Vagina (tissue), 2 donors: ENCODE measurements at regions not wholly inside any gene's neighbourhood (a gene's known extent, or its start where the extent isn't known, plus 50 kb on each side); places are given as distances from the start of the nearest gene placed in this dataset.

Experiments used
- DNase-seq, 2 donors: peaks; one replicate each; pipeline ENCODE4 v3.0.0-alpha.2; 2017; ENCODE audit errors: extremely low spot score in 2 of 2
- H3K27ac ChIP-seq: fragments of 200-600 bp; sonication (generic); one replicate; pipeline ENCODE4 v1.5.1; 2019
- H3K27me3 ChIP-seq: fragments of 200-600 bp; sonication (generic); one replicate; pipeline ENCODE4 v1.5.1; 2019
- H3K36me3 ChIP-seq, 2 donors: fragments of 200-600 bp; sonication (generic); one replicate each; pipeline ENCODE4 v1.5.1; 2017 to 2019
- H3K4me1 ChIP-seq: fragments of 200-600 bp; sonication (generic); one replicate; pipeline ENCODE4 v1.5.1; 2019
- H3K4me3 ChIP-seq, 2 donors: fragments of 200-600 bp; sonication (generic); 1 replicate in 1 of 2; 2 replicates in 1 of 2; pipeline ENCODE4 v1.5.1; 2016 to 2019
- H3K9me3 ChIP-seq: fragments of 200-600 bp; sonication (generic); one replicate; pipeline ENCODE4 v1.5.1; 2019
- CTCF ChIP-seq, 3 experiments: fragments of 450-650 bp in 2 of 3; fragments of 200-600 bp in 1 of 3; sonication (generic) in 1 of 3; IDR thresholded peaks; one replicate each; pipeline ENCODE4 v1.5.1; 2017 to 2019; ENCODE audit warnings: antibody characterized with exemption in 3 of 3, mild to moderate bottlenecking in 2 of 3, moderate library complexity in 2 of 3
- POLR2A ChIP-seq, 2 donors: fragments of 450-650 bp; IDR thresholded peaks; one replicate each; pipeline ENCODE4 v1.6.1; 2017; ENCODE audit warnings: antibody characterized with exemption in 2 of 2, mild to moderate bottlenecking in 2 of 2, moderate library complexity in 2 of 2
- POLR2AphosphoS5 ChIP-seq, 2 donors: sonication (generic); formaldehyde crosslinking; IDR thresholded peaks; one replicate each; pipeline ENCODE4 v1.9.0; 2017; ENCODE audit warnings: antibody characterized with exemption in 2 of 2, mild to moderate bottlenecking in 2 of 2, low read depth in 1 of 2; ENCODE audit not compliant: insufficient read depth in 1 of 2
- intact Hi-C: fragments of 100-400 bp; cut with DNase I; formaldehyde crosslinking; loops from one replicate; pipeline ENCODE4 v1.15.1; 2023

GRCh38 chr2:7972670-7973069 is 709.2 kb upstream of the ID2 start:
- H3K4me3 ChIP-seq: no peak overlapping the region
- DNase-seq: no peak
- no peak overlapping the region for H3K27ac ChIP-seq
- H3K27me3 ChIP-seq: no peaks in the 10 kb centered on the region
- TF ChIP-seq POLR2A (IDR thresholded peaks at IDR 0.05) (no peak), POLR2AphosphoS5 (IDR thresholded peaks at IDR 0.05; ENCODE audit: insufficient read depth in 1 of 2, low read depth in 1 of 2) (no peak), CTCF (IDR thresholded peaks at IDR 0.05) (no peak)
- no peaks in the 10 kb centered on the region for H3K36me3 ChIP-seq
- H3K4me1 ChIP-seq: no peaks in the 10 kb centered on the region
- intact Hi-C loops: no loop called here
- no peaks in the 10 kb centered on the region for H3K9me3 ChIP-seq

GRCh38 chr2:7973801-7974480 is 707.9 kb upstream of the ID2 start:
- Histone ChIP-seq H3K4me1 (no peaks in the 10 kb centered on the region), H3K9me3 (no peaks in the 10 kb centered on the region), H3K27ac (no peak overlapping the region), H3K36me3 (no peaks in the 10 kb centered on the region), H3K4me3 (no peak overlapping the region), H3K27me3 (no peaks in the 10 kb centered on the region)
- no peak for DNase-seq
- intact Hi-C loops: no loop called here
- no peak for TF ChIP-seq POLR2AphosphoS5 (IDR thresholded peaks at IDR 0.05; ENCODE audit: insufficient read depth in 1 of 2, low read depth in 1 of 2)
- no peak for TF ChIP-seq POLR2A (IDR thresholded peaks at IDR 0.05)
- no peak for TF ChIP-seq CTCF (IDR thresholded peaks at IDR 0.05)

- intact Hi-C loops: no loop called here
Observed at GRCh38 chr2:7974936-7975335, 706.9 kb upstream of the ID2 start.

GRCh38 chr2:7976206-7976605 is 705.6 kb upstream of the ID2 start:
- H3K4me1 ChIP-seq: no peaks in the 10 kb centered on the region
- no peaks in the 10 kb centered on the region for H3K9me3 ChIP-seq

More at GRCh38 chr2:7974936-7975335, 706.9 kb upstream of the ID2 start:
- DNase-seq: no peak
- no peaks in the 10 kb centered on the region for H3K4me1 ChIP-seq
- no peaks in the 10 kb centered on the region for H3K9me3 ChIP-seq
- no peak overlapping the region for H3K27ac ChIP-seq
- no peaks in the 10 kb centered on the region for H3K36me3 ChIP-seq
- no peak overlapping the region for H3K4me3 ChIP-seq
- no peak for TF ChIP-seq POLR2AphosphoS5 (IDR thresholded peaks at IDR 0.05; ENCODE audit: insufficient read depth in 1 of 2, low read depth in 1 of 2)
- no peak for TF ChIP-seq POLR2A (IDR thresholded peaks at IDR 0.05)
- no peak for TF ChIP-seq CTCF (IDR thresholded peaks at IDR 0.05)
- H3K27me3 ChIP-seq: no peaks in the 10 kb centered on the region

More at GRCh38 chr2:7976206-7976605, 705.6 kb upstream of the ID2 start:
- TF ChIP-seq CTCF (IDR thresholded peaks at IDR 0.05) (no peak), POLR2AphosphoS5 (IDR thresholded peaks at IDR 0.05; ENCODE audit: insufficient read depth in 1 of 2, low read depth in 1 of 2) (no peak), POLR2A (IDR thresholded peaks at IDR 0.05) (no peak)
- Histone ChIP-seq H3K27ac (no peak overlapping the region), H3K27me3 (no peaks in the 10 kb centered on the region), H3K4me3 (no peak overlapping the region), H3K36me3 (no peaks in the 10 kb centered on the region)
- intact Hi-C loops: no loop called here
- no peak for DNase-seq
